Neuron (in vitro differentiated cells): ENCODE measurements at regions not wholly inside any gene's neighbourhood (a gene's known extent, or its start where the extent isn't known, plus 50 kb on each side); places are given as distances from the start of the nearest gene placed in this dataset.
"Not testable (repeated sequence)": the region's sequence is repeated elsewhere in the genome, so short reads cannot be mapped to it uniquely, and the experiment has no call there.

ENCODE experiments used
- H2AFZ ChIP-seq: one replicate; pipeline ENCODE4 v1.6.1; 2013; ENCODE audit warnings: low read depth, mild to moderate bottlenecking, inconsistent platforms, low read length, moderate library complexity
- H3K27me3 ChIP-seq: one replicate; pipeline ENCODE4 v1.6.1; 2013; ENCODE audit warnings: low read length; ENCODE audit not compliant: insufficient read depth
- H3K36me3 ChIP-seq: one replicate; pipeline ENCODE4 v1.6.1; 2013; ENCODE audit warnings: low read length; ENCODE audit not compliant: insufficient read depth
- H3K4me1 ChIP-seq: one replicate; pipeline ENCODE4 v1.6.1; 2013; ENCODE audit warnings: low read length; ENCODE audit not compliant: insufficient read depth
- H3K4me3 ChIP-seq: 2 replicates; pipeline ENCODE4 v1.5.1; 2013; ENCODE audit warnings: mild to moderate bottlenecking, low read length, moderate library complexity
- H3K9me3 ChIP-seq: one replicate; pipeline ENCODE4 v1.6.1; 2013; ENCODE audit warnings: low read length

DNA sequence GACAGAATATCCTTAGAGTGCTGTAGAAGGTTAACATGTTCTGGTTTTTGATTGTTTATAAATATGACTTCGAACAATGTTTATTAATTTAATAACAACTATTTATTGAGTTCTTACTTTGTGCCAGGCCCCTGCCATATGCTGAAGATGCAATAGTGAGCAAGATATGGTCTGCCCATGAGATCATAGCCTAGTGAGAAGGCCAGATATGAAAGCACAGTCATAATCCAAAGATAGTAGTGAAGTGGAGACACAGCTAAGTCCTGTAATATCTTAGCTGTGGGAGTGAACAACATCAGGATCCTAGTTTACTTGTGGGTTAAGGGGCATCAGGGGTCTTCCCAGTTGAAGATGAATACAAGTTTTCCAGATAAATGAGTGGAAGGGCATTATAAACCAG is 189.4 kb upstream of the FBXO33 start:
- Histone ChIP-seq H3K4me3 (no peak overlapping the region), H3K4me1 (no peaks in the 10 kb centered on the region), H3K27me3 (no peaks in the 10 kb centered on the region), H3K9me3 (no peaks in the 10 kb centered on the region), H3K36me3 (no peaks in the 10 kb centered on the region), H2AFZ (no peak overlapping the region)

DNA sequence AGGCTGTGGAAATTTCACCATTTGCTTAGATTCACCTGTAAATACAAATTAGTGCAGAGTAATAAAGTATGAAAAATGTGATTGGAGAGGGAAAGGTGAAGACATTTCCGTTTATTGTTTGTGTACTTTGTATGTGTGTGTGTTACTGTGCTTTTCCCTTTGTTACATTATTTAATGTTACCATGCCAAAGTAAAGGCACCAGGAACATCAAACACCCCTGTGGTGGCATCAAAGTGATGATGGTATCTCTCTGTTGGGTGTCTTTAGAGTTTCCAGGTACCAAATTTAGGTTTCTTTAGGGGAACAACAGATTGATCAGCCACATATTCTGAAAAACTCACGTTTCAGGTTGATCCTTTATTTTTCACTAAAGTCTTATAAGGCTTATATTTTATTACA is 189.0 kb upstream of the FBXO33 start:
- no peaks in the 10 kb centered on the region for H3K27me3 ChIP-seq
- no peaks in the 10 kb centered on the region for H3K9me3 ChIP-seq
- H2AFZ ChIP-seq = no peak overlapping the region
- no peak overlapping the region for H3K4me3 ChIP-seq
- H3K4me1 ChIP-seq = no peaks in the 10 kb centered on the region
- no peaks in the 10 kb centered on the region for H3K36me3 ChIP-seq

DNA sequence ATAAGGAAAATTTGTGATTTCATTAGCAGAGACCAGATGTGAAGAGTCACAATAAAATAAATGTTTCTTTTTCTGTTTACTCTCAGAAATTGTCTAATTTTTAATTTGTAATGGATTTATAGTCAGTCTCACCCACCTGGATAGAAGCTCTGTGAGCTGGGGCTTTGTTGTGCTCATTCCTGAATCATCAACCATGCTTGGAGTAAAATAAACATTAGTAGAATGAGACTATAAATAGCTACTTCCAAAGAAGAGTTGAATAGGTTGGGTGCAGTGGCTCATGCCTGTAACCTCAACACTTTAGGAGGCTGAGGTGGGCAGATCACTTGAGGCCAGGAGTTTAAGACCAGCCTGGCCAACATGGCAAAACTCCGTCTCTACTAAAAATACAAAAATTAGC is 185.3 kb upstream of the FBXO33 start:
- Histone ChIP-seq H3K4me1 (no peaks in the 10 kb centered on the region), H2AFZ (no peak overlapping the region), H3K27me3 (no peaks in the 10 kb centered on the region), H3K36me3 (no peaks in the 10 kb centered on the region), H3K4me3 (no peak overlapping the region), H3K9me3 (no peaks in the 10 kb centered on the region)

DNA sequence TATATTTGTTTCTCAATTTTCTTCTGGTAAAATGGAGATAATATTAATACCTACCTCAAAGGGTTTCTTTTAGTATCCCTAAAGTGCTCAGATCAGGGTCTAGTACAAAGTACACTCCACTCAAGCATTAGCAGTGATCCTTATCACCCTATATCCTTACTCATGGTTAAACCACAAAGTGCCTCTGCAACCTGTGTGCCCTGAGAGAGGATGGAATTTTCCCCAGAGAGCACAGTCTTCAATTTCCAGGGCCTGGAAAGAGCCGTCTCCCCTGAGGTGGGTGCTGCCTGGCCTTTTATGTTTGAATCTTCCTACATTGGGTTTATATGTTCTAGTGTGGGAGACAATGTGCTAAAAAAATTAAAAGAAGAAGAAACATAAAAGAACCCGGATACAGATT is 183.1 kb upstream of the FBXO33 start:
- Histone ChIP-seq H3K36me3 (no peaks in the 10 kb centered on the region), H3K4me1 (no peaks in the 10 kb centered on the region), H3K27me3 (no peaks in the 10 kb centered on the region), H3K9me3 (no peaks in the 10 kb centered on the region), H2AFZ (no peak overlapping the region), H3K4me3 (no peak overlapping the region)

DNA sequence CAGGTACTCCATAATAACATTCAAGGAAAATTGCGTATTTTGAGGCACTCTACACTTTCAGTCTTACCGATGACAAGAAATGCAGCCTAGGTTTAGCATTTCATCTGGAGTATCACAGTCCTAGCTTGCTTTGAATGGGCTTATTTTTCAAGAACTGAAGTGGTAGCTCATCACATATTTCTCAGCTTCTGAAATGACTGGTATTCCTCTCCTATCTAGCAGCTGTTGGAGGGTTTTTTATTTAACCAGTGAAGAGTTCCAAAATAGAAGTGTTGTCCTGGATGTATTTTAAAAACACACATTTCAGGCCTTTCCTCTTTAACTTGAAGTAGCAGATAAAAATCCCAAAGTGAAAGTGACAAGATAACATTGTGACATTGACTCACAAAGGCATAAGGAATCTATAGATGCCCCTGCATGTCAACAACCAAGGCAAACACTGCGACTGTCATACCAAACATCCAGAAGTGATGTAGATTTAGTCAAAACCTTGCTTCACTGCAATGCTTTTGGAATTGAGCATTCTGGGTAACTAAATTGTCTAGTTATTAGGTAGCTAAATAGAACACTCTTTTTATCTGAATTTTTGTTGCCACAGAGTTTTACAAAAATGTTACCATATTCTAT is 182.2 kb upstream of the FBXO33 start:
- Histone ChIP-seq H3K4me1 (no peaks in the 10 kb centered on the region), H3K9me3 (no peaks in the 10 kb centered on the region), H3K27me3 (no peaks in the 10 kb centered on the region), H3K36me3 (no peaks in the 10 kb centered on the region), H2AFZ (no peak overlapping the region), H3K4me3 (no peak overlapping the region)

DNA sequence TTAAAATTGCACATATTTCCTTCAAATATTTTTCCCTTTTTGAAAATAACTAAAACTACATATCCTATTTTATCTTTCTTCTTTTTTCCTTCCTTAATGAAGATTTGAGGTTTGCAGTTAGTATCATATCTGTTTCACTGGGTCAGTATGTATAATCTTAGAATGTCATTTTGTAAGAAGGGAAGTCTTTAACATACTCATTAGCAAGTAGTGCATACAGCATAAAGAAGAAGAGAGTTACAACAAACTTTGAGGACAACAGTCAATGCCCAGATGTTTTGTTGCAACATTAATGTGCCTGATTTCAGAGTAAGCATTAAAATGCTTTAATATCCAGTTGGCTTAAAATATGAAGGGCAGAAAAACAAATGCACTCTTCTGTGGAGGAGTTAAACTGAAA is 176.9 kb upstream of the FBXO33 start:
- Histone ChIP-seq H3K4me3 (no peak overlapping the region), H3K36me3 (no peaks in the 10 kb centered on the region), H3K9me3 (no peaks in the 10 kb centered on the region), H3K27me3 (no peaks in the 10 kb centered on the region), H3K4me1 (no peaks in the 10 kb centered on the region), H2AFZ (no peak overlapping the region)

DNA sequence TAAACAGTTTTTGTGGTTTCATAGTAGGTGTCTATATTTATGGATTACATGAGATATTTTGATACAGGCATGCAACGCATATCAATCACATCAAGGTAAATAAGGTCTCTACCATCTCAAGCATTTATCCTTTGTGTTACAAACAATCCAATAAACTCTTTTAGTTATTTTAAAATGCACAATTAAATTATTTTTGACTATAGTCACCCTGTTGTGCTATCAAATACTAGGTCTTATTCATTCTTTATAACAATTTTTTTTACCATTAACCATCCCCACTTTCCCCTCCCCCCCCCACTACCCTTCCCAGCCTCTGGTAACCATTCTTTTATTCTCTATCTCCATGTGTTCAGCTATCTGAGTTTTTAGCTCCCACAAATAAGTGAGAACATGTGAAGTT is 175.7 kb upstream of the FBXO33 start:
- no peaks in the 10 kb centered on the region for H3K9me3 ChIP-seq
- no peak overlapping the region for H3K4me3 ChIP-seq
- no peaks in the 10 kb centered on the region for H3K36me3 ChIP-seq
- no peaks in the 10 kb centered on the region for H3K4me1 ChIP-seq
- H3K27me3 ChIP-seq = no peaks in the 10 kb centered on the region
- H2AFZ ChIP-seq = no peak overlapping the region

DNA sequence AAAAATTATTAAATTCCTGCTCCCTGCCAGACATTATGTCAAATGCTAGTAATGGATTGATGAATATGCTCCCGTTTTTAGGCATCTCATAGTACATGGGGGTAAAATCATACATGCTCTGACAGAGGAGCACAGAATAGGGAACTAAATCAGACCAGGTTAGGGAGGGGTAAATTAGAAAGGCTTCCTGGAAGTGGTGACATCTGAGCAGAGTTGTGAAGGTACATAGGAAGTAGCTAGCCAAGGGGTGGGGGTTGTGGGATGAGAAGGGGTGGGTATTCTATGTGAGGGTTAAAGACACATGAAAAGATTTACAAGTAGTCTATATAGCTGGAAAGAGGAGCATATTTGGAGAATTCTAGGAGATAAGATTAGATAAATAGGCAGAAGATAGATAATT is 171.7 kb upstream of the FBXO33 start:
- Histone ChIP-seq H2AFZ (no peak overlapping the region), H3K4me1 (no peaks in the 10 kb centered on the region), H3K27me3 (no peaks in the 10 kb centered on the region), H3K4me3 (no peak overlapping the region), H3K36me3 (no peaks in the 10 kb centered on the region), H3K9me3 (no peaks in the 10 kb centered on the region)

DNA sequence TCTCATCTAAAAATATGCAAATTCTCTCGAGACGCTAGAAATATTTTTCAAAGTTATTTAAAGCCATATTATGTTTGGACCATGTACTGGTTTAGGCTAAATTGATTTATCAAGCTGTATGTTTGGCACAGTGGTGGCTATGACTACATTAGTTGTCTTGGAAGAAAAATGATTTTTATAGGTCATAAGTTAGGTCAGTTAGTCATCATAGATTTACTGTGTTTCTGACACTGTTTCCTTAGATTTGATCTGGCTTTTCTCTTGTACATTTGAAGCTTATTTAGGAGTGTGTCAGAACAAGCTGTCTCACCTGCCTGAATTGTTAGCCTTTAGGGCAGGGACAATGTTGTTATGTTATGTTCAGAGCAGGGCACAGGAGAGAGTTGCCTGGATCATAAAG is 161.1 kb upstream of the FBXO33 start:
- Histone ChIP-seq H3K9me3 (no peaks in the 10 kb centered on the region), H2AFZ (no peak overlapping the region), H3K4me1 (no peaks in the 10 kb centered on the region), H3K36me3 (no peaks in the 10 kb centered on the region), H3K27me3 (no peaks in the 10 kb centered on the region), H3K4me3 (no peak overlapping the region)

DNA sequence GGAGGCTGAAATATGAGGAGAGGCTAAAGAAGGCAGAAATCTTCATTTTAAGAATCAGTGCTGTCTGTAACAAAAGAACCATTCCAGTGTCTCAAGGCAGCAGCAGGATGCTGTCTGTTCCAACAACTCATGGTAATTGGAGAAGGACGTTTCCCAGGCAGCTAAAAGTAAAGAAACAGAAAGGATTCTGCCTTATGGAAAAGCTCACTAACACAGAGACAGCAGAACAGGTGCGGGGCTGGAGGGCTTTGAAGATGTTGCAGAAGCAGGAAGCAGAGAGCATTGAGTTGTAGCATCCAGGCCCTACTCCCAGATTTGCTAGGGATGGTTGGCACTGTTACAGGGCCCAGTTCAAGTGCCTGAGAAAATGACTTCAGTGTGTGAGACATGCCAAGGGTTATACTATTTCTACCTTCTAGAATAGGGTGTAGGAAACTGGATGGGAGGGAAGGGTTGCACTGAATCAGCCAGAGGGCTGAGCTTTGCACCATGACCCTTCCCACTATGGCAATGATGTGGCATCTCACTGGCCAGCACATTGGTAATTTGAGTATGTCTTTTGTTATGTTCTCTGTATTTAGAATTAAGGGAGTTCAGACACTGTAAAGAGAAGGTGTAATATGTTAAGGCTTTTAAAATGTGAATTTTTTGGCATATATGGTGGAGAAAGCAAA is 160.0 kb upstream of the FBXO33 start:
- Histone ChIP-seq H3K4me1 (no peaks in the 10 kb centered on the region), H3K9me3 (no peaks in the 10 kb centered on the region), H3K4me3 (no peak overlapping the region), H3K36me3 (no peaks in the 10 kb centered on the region), H3K27me3 (no peaks in the 10 kb centered on the region), H2AFZ (no peak overlapping the region)

DNA sequence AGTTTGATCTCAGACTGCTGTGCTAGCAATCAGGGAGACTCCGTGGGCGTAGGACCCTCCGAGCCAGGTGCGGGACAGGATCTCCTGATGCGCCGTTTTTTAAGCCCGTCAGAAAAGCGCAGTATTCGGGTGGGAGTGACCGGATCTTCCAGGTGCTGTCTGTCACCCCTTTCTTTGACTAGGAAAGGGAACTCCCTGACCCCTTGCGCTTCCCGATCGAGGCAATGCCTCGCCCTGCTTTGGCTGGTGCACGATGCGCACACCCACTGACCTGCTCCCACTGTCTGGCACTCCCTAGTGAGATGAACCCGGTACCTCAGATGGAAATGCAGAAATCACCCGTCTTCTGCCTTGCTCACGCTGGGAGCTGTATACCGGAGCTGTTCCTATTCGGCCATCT is 157.6 kb upstream of the FBXO33 start:
- not testable (repeated sequence) for H2AFZ ChIP-seq, H3K4me3 ChIP-seq, H3K4me1 ChIP-seq, H3K36me3 ChIP-seq, H3K27me3 ChIP-seq, H3K9me3 ChIP-seq

DNA sequence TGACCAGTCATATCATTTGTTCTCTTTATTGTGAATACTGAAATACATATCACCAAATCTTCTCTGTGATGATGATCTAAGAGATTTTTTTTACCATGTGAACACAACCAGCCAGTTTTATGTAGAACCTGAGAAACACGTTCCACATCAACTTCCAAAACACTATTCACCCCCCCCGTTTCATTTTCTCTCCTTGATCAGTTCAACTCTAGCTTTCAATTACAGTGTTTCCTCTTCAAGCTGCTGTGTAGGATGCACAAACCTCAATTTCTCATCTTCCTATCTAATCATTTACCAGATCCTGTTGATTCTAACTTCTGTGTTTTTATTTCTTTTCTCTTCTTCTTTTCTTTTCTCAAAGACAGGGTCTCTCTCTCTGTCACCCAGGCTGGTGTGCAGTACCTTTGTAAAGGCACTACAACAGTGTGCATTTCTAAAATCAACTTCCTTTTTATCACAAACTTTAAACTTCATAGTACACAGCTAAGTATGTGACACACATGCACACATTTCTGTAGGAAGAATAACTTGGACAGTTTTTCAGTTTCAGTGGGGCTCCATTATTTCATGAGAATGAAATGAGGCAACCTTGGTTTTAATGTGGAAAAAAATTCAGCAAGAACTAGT is 149.9 kb upstream of the FBXO33 start:
- Histone ChIP-seq H3K4me1 (peaks cover 14% of the 10 kb centered on the region), H3K4me3 (no peak overlapping the region), H2AFZ (no peak overlapping the region), H3K36me3 (no peaks in the 10 kb centered on the region), H3K27me3 (no peaks in the 10 kb centered on the region), H3K9me3 (no peaks in the 10 kb centered on the region)

DNA sequence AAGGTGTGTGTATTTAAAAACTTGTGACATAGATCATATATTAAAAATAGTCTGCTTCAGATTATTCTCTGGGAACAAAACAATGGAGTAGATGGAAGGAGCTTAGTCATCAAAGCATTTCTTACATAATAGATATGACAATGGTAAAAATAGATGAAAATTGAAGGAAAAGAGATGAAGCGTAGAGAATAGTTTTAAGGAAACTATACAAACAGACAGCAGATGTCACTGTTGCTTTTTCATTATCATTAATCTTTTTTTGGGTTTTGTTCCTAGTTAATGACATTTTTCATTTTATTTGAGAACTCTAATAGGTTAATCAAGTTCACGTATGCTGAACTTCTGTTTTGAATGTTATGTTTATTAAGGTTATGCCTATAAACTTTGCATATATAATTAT is 149.2 kb upstream of the FBXO33 start:
- Histone ChIP-seq H3K4me3 (no peak overlapping the region), H3K36me3 (no peaks in the 10 kb centered on the region), H3K9me3 (no peaks in the 10 kb centered on the region), H2AFZ (no peak overlapping the region), H3K4me1 (peaks cover 14% of the 10 kb centered on the region), H3K27me3 (no peaks in the 10 kb centered on the region)

DNA sequence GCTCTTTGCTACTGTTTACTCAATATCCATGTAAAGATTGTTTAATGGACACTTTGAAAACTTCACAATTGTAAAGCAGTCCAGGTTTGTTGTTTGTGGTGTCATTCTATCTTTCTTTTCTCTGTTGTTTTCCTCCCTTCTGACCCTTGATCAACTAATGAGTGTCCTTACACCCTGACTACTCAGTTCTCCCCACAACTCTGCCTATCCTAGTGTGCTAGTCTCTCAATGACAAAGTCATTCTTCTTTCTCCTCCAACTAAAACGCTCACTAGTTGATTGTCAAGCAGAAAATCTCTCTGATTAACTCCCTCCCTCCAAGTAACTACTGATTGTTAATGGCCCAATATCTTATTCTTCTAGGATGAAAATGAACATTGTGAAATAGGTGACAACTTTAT is 148.5 kb upstream of the FBXO33 start:
- no peaks in the 10 kb centered on the region for H3K27me3 ChIP-seq
- H3K9me3 ChIP-seq = no peaks in the 10 kb centered on the region
- no peak overlapping the region for H2AFZ ChIP-seq
- H3K4me1 ChIP-seq = peaks cover 14% of the 10 kb centered on the region
- H3K36me3 ChIP-seq = no peaks in the 10 kb centered on the region
- H3K4me3 ChIP-seq = no peak overlapping the region
